Left ventricle myocardium inferior (tissue), 1 donor: ENCODE measurements at regions not wholly inside any gene's neighbourhood (a gene's known extent, or its start where the extent isn't known, plus 50 kb on each side); places are given as distances from the start of the nearest gene placed in this dataset.
A peak's percentile ranks its signal among the peaks of the same experiment; 100 is the strongest.

Experiments
- DNase-seq: peaks from one replicate; pipeline ENCODE4 v3.0.0-alpha.2; 2020
- H3K27ac ChIP-seq: fragments of 200-600 bp; replicated peaks from 2 replicates; pipeline ENCODE4 v1.8.0; 2021
- H3K27me3 ChIP-seq: fragments of 200-600 bp; 2 replicates; pipeline ENCODE4 v1.8.0; 2021; ENCODE audit warnings: low read depth
- H3K36me3 ChIP-seq: fragments of 200-600 bp; 2 replicates; pipeline ENCODE4 v1.8.0; 2021
- H3K4me1 ChIP-seq: fragments of 200-600 bp; 2 replicates; pipeline ENCODE4 v1.8.0; 2021
- H3K4me3 ChIP-seq: fragments of 200-600 bp; 2 replicates; pipeline ENCODE4 v1.8.0; 2021; ENCODE audit warnings: mild to moderate bottlenecking, moderate library complexity
- H3K9me3 ChIP-seq: fragments of 200-600 bp; replicated peaks from 2 replicates; pipeline ENCODE4 v1.8.0; 2021
- CTCF ChIP-seq: fragments of 200-600 bp; IDR thresholded peaks from 2 replicates; pipeline ENCODE4 v1.8.0; 2021; ENCODE audit warnings: antibody characterized with exemption, mild to moderate bottlenecking, borderline replicate concordance
- intact Hi-C: fragments of 100-400 bp; cut with micrococcal nuclease; formaldehyde crosslinking; loops from one replicate; pipeline ENCODE4 v1.11.0; 2022
- donor health status: DM: no; HTN: yes; CAD: no; lungs with severe emphysema.

GRCh38 chr4:125433453-125433852, 118.7 kb downstream of the FAT4 start:
- peaks cover 15% of the 10 kb centered on the region for H3K4me1 ChIP-seq
- H3K4me3 ChIP-seq = no peak overlapping the region
- intact Hi-C loops = no loop called here
- H3K36me3 ChIP-seq = peaks cover 8% of the 10 kb centered on the region
- no peaks in the 10 kb centered on the region for H3K27me3 ChIP-seq
- no peak for TF ChIP-seq CTCF
- H3K9me3 ChIP-seq = no peaks in the 10 kb centered on the region
- DNase-seq = no peak
- peak overlapping the region; percentile 36 for H3K27ac ChIP-seq

- peaks cover 15% of the 10 kb centered on the region for H3K4me1 ChIP-seq
- H3K36me3 ChIP-seq = peaks cover 8% of the 10 kb centered on the region
- H3K27me3 ChIP-seq = no peaks in the 10 kb centered on the region
- no peaks in the 10 kb centered on the region for H3K9me3 ChIP-seq
- H3K27ac ChIP-seq = peak overlapping the region; percentile 36
- intact Hi-C loops = no loop called here
- no peak overlapping the region for H3K4me3 ChIP-seq
- no peak for TF ChIP-seq CTCF
- DNase-seq = no peak
Observed at GRCh38 chr4:125434136-125434535, 119.4 kb downstream of the FAT4 start.

- Histone ChIP-seq H3K27ac (no peak overlapping the region), H3K36me3 (no peaks in the 10 kb centered on the region), H3K9me3 (no peaks in the 10 kb centered on the region), H3K4me3 (no peak overlapping the region), H3K4me1 (no peaks in the 10 kb centered on the region), H3K27me3 (no peaks in the 10 kb centered on the region)
- TF ChIP-seq CTCF = no peak
- no peak for DNase-seq
- intact Hi-C loops = no loop called here
Observed at GRCh38 chr4:125440814-125441213, 126.1 kb downstream of the FAT4 start.

GRCh38 chr4:125444166-125444565, 129.4 kb downstream of the FAT4 start:
- H3K9me3 ChIP-seq = no peaks in the 10 kb centered on the region
- intact Hi-C loops = no loop called here
- no peak for DNase-seq

GRCh38 chr4:125445525-125445924, 130.8 kb downstream of the FAT4 start:
- Histone ChIP-seq H3K4me1 (no peaks in the 10 kb centered on the region), H3K27ac (no peak overlapping the region), H3K9me3 (no peaks in the 10 kb centered on the region), H3K4me3 (no peak overlapping the region), H3K27me3 (no peaks in the 10 kb centered on the region), H3K36me3 (peaks cover 17% of the 10 kb centered on the region)
- no peak for TF ChIP-seq CTCF
- no peak for DNase-seq
- intact Hi-C loops = no loop called here

More at GRCh38 chr4:125444166-125444565, 129.4 kb downstream of the FAT4 start:
- no peaks in the 10 kb centered on the region for H3K4me1 ChIP-seq
- no peaks in the 10 kb centered on the region for H3K27me3 ChIP-seq
- H3K36me3 ChIP-seq = peaks cover 10% of the 10 kb centered on the region
- H3K4me3 ChIP-seq = no peak overlapping the region
- no peak overlapping the region for H3K27ac ChIP-seq
- TF ChIP-seq CTCF = no peak
